ENCODE measurements at regions not wholly inside any gene's neighbourhood (a gene's known extent, or its start where the extent isn't known, plus 50 kb on each side); places are given as distances from the start of the nearest gene placed in this dataset.

DNA sequence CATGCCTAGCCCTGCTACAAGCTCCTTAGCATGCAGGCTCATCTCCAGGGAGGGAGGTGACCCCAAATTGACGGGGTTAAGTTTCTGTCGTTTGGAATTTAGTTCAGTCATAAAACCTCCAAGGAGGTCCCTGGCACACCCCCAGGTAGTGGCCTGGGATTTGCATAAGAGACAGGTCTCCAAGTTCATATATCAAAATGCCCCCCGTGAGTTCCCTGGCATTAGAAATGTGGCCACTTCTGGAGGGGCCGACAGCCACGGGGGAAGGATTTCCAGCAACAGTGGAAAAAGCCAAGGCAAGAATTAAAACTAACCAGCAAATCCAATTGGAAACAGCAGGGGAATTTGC is 228.8 kb downstream of the BCL11B start:
- TF ChIP-seq, protein P1, sequence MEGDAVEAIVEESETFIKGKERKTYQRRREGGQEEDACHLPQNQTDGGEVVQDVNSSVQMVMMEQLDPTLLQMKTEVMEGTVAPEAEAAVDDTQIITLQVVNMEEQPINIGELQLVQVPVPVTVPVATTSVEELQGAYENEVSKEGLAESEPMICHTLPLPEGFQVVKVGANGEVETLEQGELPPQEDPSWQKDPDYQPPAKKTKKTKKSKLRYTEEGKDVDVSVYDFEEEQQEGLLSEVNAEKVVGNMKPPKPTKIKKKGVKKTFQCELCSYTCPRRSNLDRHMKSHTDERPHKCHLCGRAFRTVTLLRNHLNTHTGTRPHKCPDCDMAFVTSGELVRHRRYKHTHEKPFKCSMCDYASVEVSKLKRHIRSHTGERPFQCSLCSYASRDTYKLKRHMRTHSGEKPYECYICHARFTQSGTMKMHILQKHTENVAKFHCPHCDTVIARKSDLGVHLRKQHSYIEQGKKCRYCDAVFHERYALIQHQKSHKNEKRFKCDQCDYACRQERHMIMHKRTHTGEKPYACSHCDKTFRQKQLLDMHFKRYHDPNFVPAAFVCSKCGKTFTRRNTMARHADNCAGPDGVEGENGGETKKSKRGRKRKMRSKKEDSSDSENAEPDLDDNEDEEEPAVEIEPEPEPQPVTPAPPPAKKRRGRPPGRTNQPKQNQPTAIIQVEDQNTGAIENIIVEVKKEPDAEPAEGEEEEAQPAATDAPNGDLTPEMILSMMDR (IDR thresholded peaks at IDR 0.05) = no peak
- no peak for TF ChIP-seq POLR2A (IDR thresholded peaks at IDR 0.05)
